A673 (cell line): ENCODE measurements at regions not wholly inside any gene's neighbourhood (a gene's known extent, or its start where the extent isn't known, plus 50 kb on each side); places are given as distances from the start of the nearest gene placed in this dataset.

ENCODE experiments used
- BruUV-seq: library from RNA; stranded (reverse); fragments of 400-500 nt; replicated peaks from 2 replicates; lab custom pipeline; 2021; lab: Mats Ljungman, UMichigan
- CTCF ChIA-PET: fragments of 300-600 bp; sonication (Branson Sonifier 250); formaldehyde crosslinking; loops from one replicate; lab custom pipeline; 2022; ENCODE audit warnings: antibody characterized with exemption; lab: Charles Lee
- POLR2A ChIA-PET: fragments of 300-600 bp; sonication (Branson Sonifier 250); formaldehyde crosslinking; loops from one replicate; lab custom pipeline; 2022; ENCODE audit warnings: antibody characterized with exemption; ENCODE audit not compliant: low non-redundant PET; lab: Charles Lee
- DNase-seq: peaks from one replicate; pipeline ENCODE4 v3.0.0-alpha.2; 2015; ENCODE audit warnings: low spot score
- H3K27ac ChIP-seq: fragments of 200-600 bp; sonication (generic); 2 replicates; pipeline ENCODE4 v1.5.1; 2016; ENCODE audit warnings: mixed run types, low read depth, mild to moderate bottlenecking, mixed read lengths, antibody characterized with exemption, low read length; ENCODE audit not compliant: poor library complexity, severe bottlenecking
- H3K27me3 ChIP-seq: fragments of 200-600 bp; sonication (generic); replicated peaks from 2 replicates; pipeline ENCODE4 v1.6.1; 2017; ENCODE audit warnings: mixed run types, low read depth, mild to moderate bottlenecking, mixed read lengths, antibody characterized with exemption, low read length; ENCODE audit not compliant: insufficient read depth, poor library complexity
- H3K36me3 ChIP-seq: fragments of 200-600 bp; sonication (generic); 2 replicates; pipeline ENCODE4 v1.6.1; 2016; ENCODE audit warnings: mixed run types, mild to moderate bottlenecking, mixed read lengths, antibody characterized with exemption, low read length; ENCODE audit not compliant: insufficient read depth, poor library complexity, severe bottlenecking
- H3K4me1 ChIP-seq: fragments of 200-600 bp; sonication (generic); 2 replicates; pipeline ENCODE4 v1.6.1; 2017; ENCODE audit warnings: mixed run types, mild to moderate bottlenecking, mixed read lengths, antibody characterized with exemption, low read length; ENCODE audit not compliant: insufficient read depth, poor library complexity, severe bottlenecking
- H3K4me3 ChIP-seq: fragments of 200-600 bp; sonication (generic); 2 replicates; pipeline ENCODE4 v1.5.1; 2016; ENCODE audit warnings: low read depth, mixed run types, mild to moderate bottlenecking, mixed read lengths, low read length; ENCODE audit not compliant: poor library complexity, severe bottlenecking
- H3K9me3 ChIP-seq: fragments of 200-600 bp; sonication (generic); 2 replicates; pipeline ENCODE4 v1.6.1; 2016; ENCODE audit warnings: mixed run types, low read depth, mild to moderate bottlenecking, mixed read lengths, antibody characterized with exemption, low read length; ENCODE audit not compliant: poor library complexity, severe bottlenecking
- EZH2 ChIP-seq: fragments of 200-600 bp; sonication (generic); IDR thresholded peaks from 2 replicates; pipeline ENCODE4 v1.6.1; 2017; ENCODE audit warnings: borderline replicate concordance, low read depth, mild to moderate bottlenecking, mixed read lengths, antibody characterized with exemption, low read length; ENCODE audit not compliant: poor library complexity, severe bottlenecking
- intact Hi-C: fragments of 100-400 bp; cut with micrococcal nuclease; formaldehyde crosslinking; loops from one replicate; pipeline ENCODE4 v1.10.0; 2022; ENCODE audit not compliant: unreplicated experiment
- TF ChIP-seq, protein P1 (sequence below): fragments of 300-800, 200-600 bp; sonication (generic); conservative IDR thresholded peaks from 2 replicates; pipeline ENCODE4 v1.5.1; 2017; ENCODE audit warnings: low read depth, mild to moderate bottlenecking, antibody characterized with exemption, low read length, moderate library complexity, mixed read lengths

DNA sequence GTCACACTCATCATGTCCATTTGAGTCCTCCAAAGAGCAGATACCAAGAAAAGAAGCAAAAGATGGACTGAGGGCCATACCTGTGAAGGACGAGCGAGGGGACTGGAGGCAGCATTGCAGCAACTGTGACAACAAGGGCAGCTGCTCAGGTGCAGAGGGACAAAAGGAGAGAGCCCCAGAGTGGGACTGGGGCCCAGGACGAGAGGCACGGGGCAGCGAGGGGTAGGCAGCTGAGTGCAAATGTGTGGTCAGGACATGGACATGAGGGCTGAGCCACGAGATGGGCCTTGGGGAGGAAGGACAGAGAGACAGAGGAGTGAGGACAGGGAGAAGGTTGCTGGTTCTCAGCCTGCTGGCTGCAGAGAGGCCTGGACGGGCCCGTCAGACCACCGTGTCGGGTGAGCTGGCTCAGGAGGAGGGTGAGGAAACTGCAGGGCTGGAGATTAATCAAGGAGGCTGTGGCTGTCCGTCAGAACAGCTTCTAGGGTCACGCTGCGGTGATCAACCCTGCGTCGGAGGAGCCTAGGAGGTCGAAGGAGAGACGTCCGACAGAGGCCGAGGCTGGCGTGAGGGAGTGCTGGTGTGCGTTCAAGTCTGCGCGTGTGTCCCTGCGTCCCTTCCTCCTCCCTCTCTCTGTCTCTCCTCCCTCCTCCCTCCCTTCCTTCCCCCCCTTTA, 206.8 kb upstream of the HDAC4 start:
- intact Hi-C loops = no loop called here
- Histone ChIP-seq H3K36me3 (no peaks in the 10 kb centered on the region), H3K9me3 (no peaks in the 10 kb centered on the region), H3K4me3 (no peak overlapping the region), H3K4me1 (no peaks in the 10 kb centered on the region), H3K27ac (no peak overlapping the region), H3K27me3 (no peaks in the 10 kb centered on the region)
- TF ChIP-seq, protein P1, sequence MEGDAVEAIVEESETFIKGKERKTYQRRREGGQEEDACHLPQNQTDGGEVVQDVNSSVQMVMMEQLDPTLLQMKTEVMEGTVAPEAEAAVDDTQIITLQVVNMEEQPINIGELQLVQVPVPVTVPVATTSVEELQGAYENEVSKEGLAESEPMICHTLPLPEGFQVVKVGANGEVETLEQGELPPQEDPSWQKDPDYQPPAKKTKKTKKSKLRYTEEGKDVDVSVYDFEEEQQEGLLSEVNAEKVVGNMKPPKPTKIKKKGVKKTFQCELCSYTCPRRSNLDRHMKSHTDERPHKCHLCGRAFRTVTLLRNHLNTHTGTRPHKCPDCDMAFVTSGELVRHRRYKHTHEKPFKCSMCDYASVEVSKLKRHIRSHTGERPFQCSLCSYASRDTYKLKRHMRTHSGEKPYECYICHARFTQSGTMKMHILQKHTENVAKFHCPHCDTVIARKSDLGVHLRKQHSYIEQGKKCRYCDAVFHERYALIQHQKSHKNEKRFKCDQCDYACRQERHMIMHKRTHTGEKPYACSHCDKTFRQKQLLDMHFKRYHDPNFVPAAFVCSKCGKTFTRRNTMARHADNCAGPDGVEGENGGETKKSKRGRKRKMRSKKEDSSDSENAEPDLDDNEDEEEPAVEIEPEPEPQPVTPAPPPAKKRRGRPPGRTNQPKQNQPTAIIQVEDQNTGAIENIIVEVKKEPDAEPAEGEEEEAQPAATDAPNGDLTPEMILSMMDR = no peak
- no peak for TF ChIP-seq EZH2
- ChIA-PET POLR2A (no interaction called here), CTCF (no interaction called here)
- no peak for DNase-seq
- BruUV-seq = no TSS peak

DNA sequence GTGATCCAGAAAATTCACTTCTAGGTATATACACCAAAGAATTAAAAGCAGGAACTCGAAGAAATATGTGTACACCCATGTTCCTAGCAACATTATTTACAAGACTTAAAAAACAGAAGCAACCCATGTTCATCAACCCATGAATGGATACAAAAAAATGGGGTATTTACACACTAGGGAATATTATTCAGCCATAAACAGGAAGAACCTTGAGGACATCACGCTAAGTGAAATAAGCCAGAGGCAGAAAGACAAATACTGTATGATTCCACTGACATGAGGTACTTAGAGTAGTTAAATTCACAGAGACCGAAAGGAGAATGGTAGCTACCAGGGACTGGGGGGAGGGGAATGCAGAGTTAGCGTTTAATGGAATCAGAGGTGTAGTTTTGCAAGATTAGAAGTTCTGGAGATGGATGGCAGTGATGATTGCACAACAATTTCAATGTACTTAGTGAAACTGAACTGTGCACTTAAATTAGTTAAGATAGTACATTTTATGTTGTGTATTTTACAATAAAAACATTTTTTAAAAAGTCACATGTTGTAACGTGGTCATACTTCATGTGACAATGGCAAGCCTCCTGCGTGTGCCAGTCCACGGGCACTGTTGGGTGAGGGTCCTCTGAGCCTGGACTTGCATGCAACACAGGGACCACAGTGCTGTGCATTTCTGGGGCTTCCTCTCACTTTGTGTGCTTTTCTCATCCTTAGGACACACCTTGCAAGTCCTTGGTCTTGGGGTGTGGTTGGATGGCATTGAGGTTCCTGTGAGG, 206.1 kb upstream of the HDAC4 start:
- no peak for DNase-seq
- H3K4me3 ChIP-seq = no peak overlapping the region
- intact Hi-C loops = no loop called here
- no peaks in the 10 kb centered on the region for H3K9me3 ChIP-seq
- no TSS peak for BruUV-seq
- H3K27ac ChIP-seq = no peak overlapping the region
- POLR2A ChIA-PET = interaction anchor here (0.6 kb wide), 1 partner anchor 464 kb away, joined by 4 read pairs; no protein-coding TSS in a partner anchor
- CTCF ChIA-PET = no interaction called here
- H3K27me3 ChIP-seq = no peaks in the 10 kb centered on the region
- H3K4me1 ChIP-seq = no peaks in the 10 kb centered on the region
- TF ChIP-seq EZH2 = no peak
- TF ChIP-seq, protein P1 = no peak
- no peaks in the 10 kb centered on the region for H3K36me3 ChIP-seq

DNA sequence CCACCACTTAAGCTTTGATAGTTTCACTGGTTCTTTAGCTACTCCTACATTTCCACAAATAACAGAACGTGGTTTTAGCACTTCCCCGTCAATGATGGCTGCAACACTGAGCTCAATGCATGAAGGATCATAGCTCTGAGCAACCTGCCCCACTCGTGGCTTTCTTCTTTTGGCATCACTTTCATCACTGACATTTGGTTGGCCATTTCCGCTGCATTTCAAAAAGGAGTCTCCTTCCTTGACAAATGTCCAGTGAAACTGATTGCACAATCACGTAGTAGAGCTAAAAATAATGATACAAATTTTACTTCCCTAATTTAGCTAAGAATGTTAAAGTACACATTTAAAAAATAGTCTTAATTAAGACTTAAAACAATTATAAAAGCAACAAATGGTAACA, 205.2 kb upstream of the HDAC4 start:
- no peaks in the 10 kb centered on the region for H3K4me1 ChIP-seq
- CTCF ChIA-PET = no interaction called here
- intact Hi-C loops = no loop called here
- H3K9me3 ChIP-seq = no peaks in the 10 kb centered on the region
- POLR2A ChIA-PET = no interaction called here
- no peaks in the 10 kb centered on the region for H3K27me3 ChIP-seq
- DNase-seq = no peak
- H3K4me3 ChIP-seq = no peak overlapping the region
- H3K27ac ChIP-seq = no peak overlapping the region
- H3K36me3 ChIP-seq = no peaks in the 10 kb centered on the region
- TF ChIP-seq EZH2 = no peak
- TF ChIP-seq, protein P1 = no peak
- BruUV-seq = no TSS peak
